ENCODE measurements at regions not wholly inside any gene's neighbourhood (a gene's known extent, or its start where the extent isn't known, plus 50 kb on each side); places are given as distances from the start of the nearest gene placed in this dataset.

GRCh38 chr11:81089242-81089641, 1644.4 kb downstream of the FAM181B start:
- no peak overlapping the region for H3K4me3 Mint-ChIP-seq (ENCODE audit: low read depth)
- no peaks in the 10 kb centered on the region for H3K27me3 Mint-ChIP-seq
- no peaks in the 10 kb centered on the region for H3K36me3 Mint-ChIP-seq (ENCODE audit: insufficient read depth)
- no peak overlapping the region for H3K27ac Mint-ChIP-seq
- peaks cover 12% of the 10 kb centered on the region for H3K4me1 Mint-ChIP-seq (ENCODE audit: low read depth)
- no peak for DNase-seq (ENCODE audit: low spot score, unreplicated experiment)
- TF ChIP-seq, protein P1, sequence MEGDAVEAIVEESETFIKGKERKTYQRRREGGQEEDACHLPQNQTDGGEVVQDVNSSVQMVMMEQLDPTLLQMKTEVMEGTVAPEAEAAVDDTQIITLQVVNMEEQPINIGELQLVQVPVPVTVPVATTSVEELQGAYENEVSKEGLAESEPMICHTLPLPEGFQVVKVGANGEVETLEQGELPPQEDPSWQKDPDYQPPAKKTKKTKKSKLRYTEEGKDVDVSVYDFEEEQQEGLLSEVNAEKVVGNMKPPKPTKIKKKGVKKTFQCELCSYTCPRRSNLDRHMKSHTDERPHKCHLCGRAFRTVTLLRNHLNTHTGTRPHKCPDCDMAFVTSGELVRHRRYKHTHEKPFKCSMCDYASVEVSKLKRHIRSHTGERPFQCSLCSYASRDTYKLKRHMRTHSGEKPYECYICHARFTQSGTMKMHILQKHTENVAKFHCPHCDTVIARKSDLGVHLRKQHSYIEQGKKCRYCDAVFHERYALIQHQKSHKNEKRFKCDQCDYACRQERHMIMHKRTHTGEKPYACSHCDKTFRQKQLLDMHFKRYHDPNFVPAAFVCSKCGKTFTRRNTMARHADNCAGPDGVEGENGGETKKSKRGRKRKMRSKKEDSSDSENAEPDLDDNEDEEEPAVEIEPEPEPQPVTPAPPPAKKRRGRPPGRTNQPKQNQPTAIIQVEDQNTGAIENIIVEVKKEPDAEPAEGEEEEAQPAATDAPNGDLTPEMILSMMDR (IDR thresholded peaks at IDR 0.05; ENCODE audit: unreplicated experiment), result no peak
- H3K9me3 Mint-ChIP-seq (ENCODE audit: low read depth), result no peaks in the 10 kb centered on the region

DNA sequence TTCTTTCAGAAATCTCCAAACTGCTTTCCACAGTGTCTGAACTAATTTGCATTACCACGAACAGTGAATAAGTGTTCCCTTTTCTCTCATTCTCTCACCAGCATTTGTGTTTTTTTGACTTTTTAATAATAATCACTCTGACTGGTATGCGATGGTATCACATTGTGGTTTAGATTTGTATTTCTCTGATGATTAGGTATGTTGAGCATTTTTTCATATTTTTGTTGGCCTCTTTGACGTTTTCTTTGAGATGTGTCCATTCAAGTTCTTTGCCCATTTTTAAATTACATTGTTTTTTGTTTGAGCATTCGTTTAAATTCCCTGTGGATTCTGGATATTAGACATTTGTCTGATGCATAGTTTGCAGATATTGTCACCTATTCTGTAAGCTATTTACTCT, 1639.6 kb upstream of the TENM4 start:
- H3K27ac Mint-ChIP-seq, result no peak overlapping the region
- H3K9me3 Mint-ChIP-seq (ENCODE audit: low read depth), result peaks cover 18% of the 10 kb centered on the region
- no peak for DNase-seq (ENCODE audit: low spot score, unreplicated experiment)
- H3K27me3 Mint-ChIP-seq, result no peaks in the 10 kb centered on the region
- no peaks in the 10 kb centered on the region for H3K36me3 Mint-ChIP-seq (ENCODE audit: insufficient read depth)
- TF ChIP-seq, protein P1 (IDR thresholded peaks at IDR 0.05; ENCODE audit: unreplicated experiment), result no peak
- no peaks in the 10 kb centered on the region for H3K4me1 Mint-ChIP-seq (ENCODE audit: low read depth)
- H3K4me3 Mint-ChIP-seq (ENCODE audit: low read depth), result no peak overlapping the region

DNA sequence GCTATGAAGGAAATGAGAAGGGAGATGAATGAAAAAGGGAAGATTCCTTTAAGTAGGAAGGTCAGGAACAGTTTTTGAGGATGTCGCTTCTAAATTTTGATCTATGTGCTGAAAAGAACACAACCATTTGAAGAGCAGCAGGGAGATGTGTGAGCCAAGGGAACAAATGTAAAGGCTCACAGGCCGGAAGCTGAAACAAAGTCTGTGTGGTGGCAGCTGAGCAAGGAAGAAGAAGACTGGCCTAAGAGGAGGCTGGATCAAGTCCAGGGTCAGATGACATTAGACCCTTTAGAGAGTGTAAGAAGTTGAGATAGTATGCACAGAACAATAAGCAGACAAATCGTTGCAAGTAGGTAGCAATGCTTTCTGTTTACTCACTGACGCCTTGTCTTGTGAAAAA, 1631.4 kb upstream of the TENM4 start:
- no peaks in the 10 kb centered on the region for H3K27me3 Mint-ChIP-seq
- no peak overlapping the region for H3K27ac Mint-ChIP-seq
- no peaks in the 10 kb centered on the region for H3K9me3 Mint-ChIP-seq (ENCODE audit: low read depth)
- H3K36me3 Mint-ChIP-seq (ENCODE audit: insufficient read depth), result no peaks in the 10 kb centered on the region
- peaks cover 3% of the 10 kb centered on the region for H3K4me1 Mint-ChIP-seq (ENCODE audit: low read depth)
- no peak overlapping the region for H3K4me3 Mint-ChIP-seq (ENCODE audit: low read depth)
- DNase-seq (ENCODE audit: low spot score, unreplicated experiment), result no peak
- TF ChIP-seq, protein P1 (IDR thresholded peaks at IDR 0.05; ENCODE audit: unreplicated experiment), result no peak

- Mint-ChIP-seq H3K27me3 (no peaks in the 10 kb centered on the region), H3K36me3 (ENCODE audit: insufficient read depth) (no peaks in the 10 kb centered on the region), H3K9me3 (ENCODE audit: low read depth) (no peaks in the 10 kb centered on the region), H3K4me3 (ENCODE audit: low read depth) (no peak overlapping the region), H3K27ac (no peak overlapping the region), H3K4me1 (ENCODE audit: low read depth) (peaks cover 3% of the 10 kb centered on the region)
- DNase-seq (ENCODE audit: low spot score, unreplicated experiment), result no peak
- TF ChIP-seq, protein P1 (IDR thresholded peaks at IDR 0.05; ENCODE audit: unreplicated experiment), result no peak
Observed at GRCh38 chr11:81071606-81072005, 1630.8 kb upstream of the TENM4 start.

- Mint-ChIP-seq H3K4me1 (ENCODE audit: low read depth) (peaks cover 3% of the 10 kb centered on the region), H3K27me3 (no peaks in the 10 kb centered on the region), H3K4me3 (ENCODE audit: low read depth) (no peak overlapping the region), H3K27ac (no peak overlapping the region), H3K9me3 (ENCODE audit: low read depth) (no peaks in the 10 kb centered on the region), H3K36me3 (ENCODE audit: insufficient read depth) (no peaks in the 10 kb centered on the region)
- TF ChIP-seq, protein P1 (IDR thresholded peaks at IDR 0.05; ENCODE audit: unreplicated experiment), result no peak
- no peak for DNase-seq (ENCODE audit: low spot score, unreplicated experiment)
Observed at GRCh38 chr11:81070948-81071347, 1630.1 kb upstream of the TENM4 start.

Data from progenitor cell of endocrine pancreas (in vitro differentiated cells).